ENCODE measurements at regions not wholly inside any gene's neighbourhood (a gene's known extent, or its start where the extent isn't known, plus 50 kb on each side); places are given as distances from the start of the nearest gene placed in this dataset.

DNA sequence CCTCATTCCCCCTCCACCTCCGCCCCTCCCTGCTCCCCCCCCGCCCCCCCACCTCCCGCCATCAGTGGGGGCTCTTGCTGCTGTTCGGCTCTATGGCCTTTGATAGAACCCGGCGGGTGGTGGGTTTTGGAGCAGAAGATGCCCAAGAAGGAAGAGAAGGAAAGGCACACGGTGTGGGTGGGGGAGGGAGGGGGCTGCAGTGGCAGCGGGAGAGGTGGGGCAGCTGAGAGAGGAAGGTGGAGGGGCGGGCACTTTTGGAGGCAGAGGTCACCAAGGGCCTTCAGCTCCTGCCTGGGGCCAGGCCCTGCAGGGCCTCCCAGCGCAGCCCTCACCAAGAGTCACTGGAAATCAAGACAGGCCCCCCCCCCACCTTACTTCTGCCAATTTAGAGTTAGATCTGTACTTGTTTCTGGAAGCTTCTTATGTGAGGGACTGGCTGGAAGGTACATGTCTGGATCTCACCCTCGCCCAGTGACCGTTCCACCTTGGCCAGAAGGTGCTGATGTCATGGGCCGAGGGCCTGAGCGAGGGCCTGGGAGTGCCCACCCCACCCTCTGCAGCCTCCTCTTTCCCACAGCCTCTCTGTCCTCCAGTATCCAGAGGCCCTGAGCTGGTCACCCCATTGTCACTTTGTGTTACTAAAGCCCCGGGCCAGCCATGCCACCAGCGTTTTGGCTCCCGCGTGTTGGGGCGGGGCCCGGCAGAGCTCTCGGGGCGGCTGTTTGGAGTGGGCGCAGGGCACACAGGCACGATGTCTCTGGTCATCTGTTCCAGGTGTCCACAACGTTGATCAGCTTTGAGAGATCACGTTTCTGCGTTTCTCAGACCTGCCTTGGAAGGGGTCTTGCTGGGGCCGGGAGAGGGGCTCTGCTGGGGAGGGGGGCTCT is 153.9 kb downstream of the KIF26A start:
- no peak for DNase-seq

DNA sequence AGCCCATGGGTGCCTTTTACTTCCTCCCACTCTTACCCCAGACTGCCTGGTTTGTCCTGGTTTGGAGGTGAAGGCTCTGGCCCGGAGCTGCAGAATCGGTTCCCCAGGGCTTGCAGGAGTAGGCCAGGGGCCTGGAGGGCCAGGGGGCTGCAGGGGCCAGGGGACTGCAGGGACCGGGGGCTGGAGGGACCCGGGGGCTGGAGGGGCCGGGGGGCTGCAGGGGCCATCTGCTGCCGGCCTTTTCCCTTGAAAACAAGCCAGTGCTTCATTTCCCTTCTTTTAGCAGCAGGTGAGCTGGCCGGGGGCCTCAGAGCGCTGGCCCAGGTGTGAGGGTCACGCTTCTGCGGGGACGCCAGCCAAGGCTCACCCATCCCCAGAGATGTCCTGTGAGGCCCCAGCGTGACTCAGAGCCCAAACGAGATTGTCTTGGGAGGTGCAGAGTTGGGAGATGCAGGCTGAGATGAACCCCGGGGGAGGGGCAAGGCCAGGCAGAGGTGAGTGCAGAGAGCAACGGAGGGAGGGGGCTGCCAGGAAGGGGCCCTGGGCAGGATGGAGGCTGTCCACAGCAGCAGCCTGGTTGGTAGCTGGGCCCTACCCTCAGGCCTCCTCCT is 154.9 kb downstream of the KIF26A start:
- DNase-seq, result no peak

DNA sequence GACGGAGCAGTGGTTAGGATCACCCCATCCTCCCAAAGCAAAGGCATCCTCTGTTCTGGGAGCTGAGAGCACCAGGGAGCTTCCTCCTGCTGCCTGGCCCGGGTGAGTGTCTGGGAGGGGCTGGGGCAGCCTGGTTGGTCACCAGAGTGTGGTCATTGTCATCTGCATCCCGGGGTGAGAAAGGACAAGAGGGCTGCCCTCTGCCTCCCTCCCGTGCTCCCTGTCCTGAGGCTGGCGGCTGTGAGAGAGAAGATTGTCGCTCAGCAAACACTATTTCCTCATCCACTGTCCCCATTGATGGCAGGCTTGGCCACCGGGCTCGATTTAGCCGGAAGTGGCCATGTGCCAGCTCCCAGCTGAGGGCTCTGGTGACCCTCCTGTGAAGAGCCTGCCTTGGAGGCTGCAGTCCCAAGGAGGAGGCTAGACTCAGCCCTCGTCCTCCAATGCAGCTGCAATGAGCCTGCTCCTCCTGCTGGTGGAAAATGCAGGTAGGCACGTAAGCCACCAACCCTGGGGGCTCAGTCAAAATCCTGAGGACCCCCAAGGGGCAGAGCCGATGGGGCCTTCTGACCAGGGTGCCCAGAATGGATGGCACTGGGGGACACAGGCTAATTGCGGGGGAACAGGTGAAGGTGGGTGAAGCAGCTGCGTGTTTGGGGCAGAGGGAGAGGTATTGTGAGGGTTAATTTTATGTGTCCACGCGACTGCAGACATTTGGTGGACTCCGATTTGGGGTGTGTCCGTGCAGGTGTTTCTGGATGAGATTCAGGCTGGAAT is 155.7 kb downstream of the KIF26A start:
- DNase-seq, result no peak

DNA sequence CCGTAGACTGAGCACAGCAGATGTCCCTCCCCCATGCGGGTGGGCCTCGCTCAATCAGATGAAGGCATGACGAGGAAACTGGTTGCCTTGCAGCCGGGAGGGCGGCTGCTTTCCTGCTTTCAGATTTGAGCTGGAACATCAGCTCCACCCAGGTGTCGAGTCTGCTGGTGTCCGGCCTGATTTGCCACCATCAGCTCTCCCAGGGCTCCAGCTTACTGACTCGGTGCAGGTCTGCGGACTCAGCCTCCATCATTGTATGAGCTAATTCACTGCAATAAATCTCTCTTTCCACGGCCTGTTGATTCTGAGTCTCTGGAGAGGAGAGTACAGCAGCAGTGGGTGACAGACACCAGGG is 156.2 kb downstream of the KIF26A start:
- DNase-seq, result no peak

DNA sequence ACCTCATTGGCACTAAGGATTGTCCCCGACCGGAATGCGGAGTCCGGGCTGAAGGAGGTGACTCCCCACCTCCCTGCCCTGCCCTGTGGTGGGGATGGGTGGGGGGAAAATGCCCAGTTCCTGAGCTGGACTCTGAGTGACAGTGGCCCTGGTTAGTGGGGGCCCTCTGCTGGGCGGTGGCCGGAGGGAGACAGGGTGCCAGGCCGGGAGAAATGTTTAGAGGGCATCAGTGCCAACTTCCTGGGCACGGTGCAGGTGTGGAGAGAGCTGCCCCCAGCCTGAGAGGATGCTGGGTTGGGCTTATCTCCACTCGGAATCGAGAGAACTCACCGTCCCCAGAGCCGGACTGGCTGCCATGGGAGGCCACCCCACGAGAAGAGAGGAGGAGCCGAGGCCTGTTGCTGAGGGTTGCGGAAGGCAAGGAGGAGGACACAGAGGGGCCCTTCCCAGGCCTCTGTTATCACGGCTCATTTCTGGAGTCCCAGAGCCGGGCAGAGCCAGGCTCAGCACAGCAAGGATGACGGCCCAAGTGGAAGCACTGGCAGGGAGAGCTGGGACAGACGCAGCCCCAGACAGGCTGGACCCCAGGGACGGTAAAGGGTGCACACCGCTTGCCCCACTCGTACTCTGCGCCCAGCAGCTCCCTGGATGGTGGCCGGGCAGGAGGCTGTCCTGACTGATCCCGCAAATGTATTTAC is 156.7 kb downstream of the KIF26A start:
- DNase-seq, result no peak

DNA sequence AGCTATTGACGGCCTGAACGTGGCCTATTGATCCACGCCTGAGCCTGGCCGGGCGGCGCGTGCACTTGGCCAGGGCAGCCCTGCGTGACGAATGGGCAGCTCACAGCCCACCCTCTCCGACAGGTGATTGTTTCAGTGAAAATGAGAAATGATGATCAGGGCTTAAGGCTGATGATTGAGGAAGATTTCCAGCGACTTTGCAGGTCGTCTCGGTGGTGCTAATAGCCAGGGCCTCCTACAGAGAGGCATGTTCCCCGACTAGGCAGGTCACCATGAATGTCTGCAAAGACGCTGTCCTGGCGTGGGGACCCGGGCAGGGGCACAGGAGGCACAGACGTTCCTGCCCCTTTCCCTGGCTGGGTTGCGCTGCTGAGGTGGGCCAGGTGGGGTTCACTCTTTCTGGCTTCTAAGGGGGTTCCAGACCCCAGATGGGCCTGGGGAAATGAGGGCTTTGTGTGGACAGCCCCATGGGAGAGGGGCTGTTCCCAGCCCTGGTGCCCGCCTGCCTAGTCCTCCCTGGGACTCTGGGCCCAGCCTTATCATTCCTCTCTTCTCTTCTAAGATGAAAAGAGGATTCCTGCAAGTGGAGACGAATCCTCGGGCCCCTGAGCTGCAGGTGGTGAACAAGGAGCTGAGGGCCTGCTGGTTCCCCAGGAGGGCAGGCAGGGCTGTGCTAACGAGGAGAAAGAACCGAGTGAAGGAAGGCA is 157.4 kb downstream of the KIF26A start:
- no peak for DNase-seq

DNA sequence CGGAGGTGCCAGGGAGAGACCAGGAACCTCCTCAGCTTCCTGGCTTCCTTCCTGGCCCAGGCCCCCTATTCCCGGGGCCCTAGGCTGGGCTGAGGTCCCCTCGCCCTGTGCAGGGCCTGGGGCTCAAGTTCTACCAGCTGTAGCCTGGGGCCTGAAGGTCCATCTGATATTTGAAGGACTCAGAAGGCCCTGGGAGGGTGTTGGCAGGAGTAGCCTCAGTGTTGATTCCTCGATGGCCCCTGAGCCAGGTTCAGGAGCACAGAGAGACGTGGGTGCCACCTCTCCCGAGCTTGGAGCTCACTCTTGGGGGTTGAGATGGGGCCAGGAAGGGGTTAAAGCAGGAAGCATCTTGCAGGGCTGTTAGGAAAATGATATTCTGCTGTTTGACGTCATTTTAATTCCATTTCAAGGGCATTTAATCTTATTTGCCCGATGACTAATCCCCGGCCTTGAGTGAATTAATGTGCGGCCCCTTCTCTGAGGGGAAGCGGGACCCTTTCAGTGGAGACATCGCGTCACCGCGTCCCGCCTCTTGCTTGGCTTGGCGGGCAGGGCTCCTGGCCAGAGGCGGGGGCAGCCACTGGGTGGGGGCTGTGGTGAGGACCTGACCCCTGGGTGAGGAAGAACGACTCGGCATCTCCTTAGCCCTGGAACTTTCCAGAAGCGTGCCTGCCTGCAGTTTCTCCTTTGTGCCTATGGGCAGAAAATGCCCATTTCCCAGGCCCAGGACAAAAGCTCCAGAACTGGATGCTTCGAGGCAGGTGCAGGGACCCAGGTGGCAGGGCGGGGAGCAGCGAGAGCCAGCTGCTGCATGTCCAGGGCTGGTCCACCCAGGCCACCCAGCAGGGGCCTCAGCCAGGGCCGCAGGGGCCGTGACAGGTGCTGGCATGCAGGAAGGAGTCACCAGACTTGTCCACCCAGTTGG is 158.3 kb downstream of the KIF26A start:
- DNase-seq, result no peak

DNA sequence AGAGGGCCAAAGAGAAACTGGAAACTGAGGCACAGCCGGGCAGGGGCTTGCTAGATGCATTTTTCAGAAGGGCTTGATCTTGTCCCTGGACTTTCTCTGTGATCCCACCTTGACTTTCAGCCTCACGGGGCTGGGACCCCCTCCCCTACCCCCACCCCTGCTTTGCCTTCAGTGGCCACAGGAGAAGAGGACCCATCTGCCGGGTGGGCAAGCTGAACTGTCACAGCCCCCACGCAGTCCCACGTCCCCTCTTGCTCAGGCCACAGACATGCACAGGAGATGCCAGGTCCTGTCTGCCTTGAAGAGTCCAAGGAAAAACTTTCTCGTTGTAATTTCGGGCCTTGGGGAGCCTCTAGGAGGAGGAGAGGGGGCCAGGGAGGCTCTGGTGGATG is 158.9 kb downstream of the KIF26A start:
- no peak for DNase-seq

DNA sequence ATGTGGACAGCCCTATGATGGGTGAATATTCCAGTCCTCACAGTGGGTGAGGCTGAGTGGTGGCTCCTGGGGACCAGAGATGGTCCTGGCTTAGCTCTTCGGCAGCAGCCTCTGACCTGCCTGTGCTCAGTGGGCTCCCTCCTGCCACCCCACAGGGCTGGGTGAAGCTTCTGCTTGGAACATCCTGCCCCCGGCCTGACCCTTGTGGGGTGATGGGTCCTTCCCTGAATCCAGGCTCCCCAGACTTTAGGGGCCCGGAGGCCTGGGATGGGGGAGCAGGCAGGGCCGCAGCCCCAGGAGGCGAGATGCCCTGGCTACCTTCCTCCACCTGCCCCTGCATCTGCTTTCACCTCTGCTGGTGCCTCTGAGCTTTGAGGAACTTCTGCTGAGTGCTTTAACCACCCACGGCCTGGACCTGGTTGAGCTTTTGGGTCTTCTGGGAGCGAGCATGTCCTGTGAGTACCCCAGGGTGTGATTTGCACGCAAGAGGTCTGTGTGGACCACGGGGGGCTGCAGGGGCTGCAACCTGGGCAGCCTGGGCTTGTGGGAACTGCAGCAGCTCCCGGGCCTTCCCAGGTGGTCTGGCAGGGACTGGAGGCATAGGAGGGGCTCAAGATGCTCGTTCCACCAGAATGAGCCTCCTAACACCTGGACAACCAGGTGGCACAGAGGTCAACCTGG is 159.5 kb downstream of the KIF26A start:
- DNase-seq, result no peak

DNA sequence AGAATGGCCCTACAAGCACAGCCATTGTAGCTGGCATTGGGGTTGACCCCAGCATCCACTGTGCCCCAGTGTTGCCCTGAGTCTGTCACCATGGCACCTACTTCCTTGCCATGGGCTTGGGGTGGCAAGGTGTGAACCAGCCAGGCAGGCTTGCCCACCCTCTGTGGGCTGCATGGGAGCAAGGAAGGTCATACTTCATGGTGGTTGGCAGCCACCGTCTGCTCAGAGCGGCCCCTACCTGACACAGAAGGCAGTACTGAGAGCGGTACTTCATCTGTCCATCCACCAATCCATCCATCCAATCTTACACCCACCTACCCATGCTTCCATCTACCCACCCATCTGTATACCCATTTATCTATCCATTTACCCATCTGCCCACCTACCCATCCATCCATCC is 160.1 kb downstream of the KIF26A start:
- DNase-seq, result no peak

DNA sequence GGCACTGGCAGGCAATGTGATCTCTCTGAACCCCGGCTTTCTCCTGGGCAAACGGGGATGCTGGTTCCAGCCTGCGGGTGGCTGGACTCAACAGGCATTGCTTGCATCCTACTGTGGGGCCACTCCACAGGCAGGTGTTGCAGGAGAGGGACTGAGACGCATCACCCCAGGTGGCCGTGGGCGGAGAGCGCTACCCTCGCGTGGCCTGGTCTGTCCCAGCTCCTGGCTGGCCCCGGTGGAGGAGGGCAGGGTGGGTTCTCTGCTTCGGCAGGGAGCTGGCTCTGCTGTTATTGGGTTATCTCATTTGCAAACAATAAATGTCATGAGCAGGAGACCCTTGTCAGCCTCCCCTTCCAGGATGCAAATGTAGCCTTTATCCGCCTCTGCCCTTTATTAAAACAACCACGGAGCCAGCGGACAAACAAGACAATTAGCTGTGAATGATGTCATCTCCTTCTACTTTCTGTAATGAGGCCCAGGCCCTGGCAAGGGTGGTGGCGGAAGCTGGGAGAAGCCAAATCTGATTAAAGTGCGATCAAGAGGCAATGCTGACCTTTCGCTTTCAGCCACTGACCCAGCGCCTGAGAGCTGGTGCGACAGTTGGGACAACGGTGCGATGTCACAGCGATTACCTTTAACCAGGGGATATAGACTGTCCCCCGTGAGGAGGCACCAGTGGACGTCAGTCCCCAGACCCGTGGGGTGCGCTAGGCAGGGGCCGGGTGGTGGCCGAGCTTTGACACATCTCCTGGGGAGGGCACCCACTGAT is 161.8 kb downstream of the KIF26A start:
- DNase-seq, result no peak

DNA sequence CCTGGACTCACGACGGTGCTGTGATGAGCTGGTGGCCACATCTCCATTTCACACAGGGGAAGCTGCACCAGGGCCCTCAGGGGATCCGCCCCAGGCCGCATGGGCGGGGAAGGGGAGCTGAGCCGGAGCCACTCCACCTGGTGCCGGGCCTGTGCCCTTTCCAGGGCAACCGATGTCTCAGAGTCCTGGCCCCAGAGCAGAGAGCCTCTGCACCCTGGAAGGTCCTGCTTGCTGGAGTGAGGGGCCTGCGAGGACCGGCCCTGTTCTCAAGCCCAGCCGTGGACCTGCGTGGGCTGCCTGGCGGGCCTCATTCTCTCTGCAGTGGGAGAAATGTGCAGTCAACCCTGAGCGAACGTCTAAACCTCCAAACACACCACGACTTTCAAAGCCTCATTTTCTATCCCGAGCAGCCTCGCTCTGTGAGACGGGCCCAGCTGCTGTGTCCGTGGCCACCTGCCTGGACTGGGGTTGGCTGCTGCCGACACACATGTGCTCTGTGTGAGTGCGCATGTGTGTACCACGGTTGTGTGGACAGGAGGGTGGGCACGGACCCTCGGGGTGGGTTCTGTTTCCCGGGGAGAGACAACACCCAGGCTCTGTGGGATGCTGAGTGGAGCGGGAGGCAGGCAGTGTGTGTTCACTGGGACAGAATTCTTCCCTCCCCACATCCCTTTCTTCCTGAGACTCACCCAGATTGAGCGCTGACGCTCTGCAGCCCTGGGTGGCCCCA is 163.5 kb downstream of the KIF26A start:
- no peak for DNase-seq

DNA sequence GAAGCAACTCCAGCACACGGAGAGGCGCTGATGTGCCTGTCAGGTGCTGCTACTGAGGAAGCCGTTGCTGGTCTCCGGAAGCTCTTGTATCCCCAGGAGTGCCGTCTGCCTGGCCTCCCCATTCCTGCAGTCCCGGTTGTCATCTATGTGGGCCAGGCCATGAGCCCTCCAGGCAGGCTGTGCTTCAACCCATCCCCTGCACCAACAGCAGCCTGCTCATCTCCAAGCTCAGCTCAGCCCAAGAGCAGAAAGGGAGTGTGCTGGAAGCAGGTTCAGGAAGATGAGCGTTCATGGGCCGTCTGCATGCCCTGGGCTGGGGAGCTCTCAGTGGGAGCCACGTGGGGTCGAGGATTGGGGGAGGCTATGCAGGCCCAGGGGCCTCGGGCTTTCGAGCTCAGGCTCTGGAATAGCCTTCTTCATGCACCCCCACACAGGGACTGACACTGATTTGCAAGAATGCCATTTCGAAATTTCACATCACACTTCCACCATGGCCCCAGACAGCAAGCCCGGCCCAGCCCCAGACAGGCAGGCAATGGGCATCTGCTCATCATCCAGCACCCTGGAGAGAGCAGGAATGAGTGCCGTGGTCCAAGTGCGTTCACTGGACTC is 164.5 kb downstream of the KIF26A start:
- no peak for DNase-seq

DNA sequence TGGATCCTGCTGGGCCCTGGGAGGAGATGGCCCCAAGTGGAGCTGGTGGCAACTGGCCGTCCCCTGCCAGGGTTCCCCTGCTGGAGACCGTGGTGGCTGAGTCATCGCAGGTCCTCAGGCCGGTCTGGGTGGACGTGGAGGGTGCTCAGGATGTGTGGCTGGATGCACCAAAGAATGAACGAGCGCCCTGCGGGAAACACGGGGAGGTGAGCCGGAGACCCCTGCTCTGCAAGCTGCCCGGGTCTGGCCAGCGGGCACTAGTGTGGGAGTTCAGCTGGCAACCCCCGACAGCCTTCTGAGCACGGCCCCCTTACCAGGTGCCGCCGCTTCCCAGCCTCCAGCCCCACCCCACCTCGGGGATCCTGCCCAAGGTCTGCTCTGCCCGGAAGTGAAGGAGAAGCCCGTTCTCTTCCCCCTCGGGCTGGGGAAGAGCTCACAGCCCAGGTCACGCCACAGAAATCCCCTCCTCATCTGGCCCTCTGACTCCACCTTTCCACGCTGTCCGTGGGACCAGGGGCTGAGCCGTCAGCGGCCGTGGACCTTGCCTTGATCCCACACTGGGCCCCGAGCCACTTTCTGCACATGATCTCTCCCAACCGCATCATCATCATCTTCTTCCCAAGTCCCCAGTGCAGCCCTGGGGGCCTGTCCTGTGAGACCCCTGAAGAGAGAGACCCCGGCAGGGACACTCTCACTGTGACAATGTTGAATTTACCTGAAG is 165.5 kb downstream of the KIF26A start:
- DNase-seq, result no peak

DNA sequence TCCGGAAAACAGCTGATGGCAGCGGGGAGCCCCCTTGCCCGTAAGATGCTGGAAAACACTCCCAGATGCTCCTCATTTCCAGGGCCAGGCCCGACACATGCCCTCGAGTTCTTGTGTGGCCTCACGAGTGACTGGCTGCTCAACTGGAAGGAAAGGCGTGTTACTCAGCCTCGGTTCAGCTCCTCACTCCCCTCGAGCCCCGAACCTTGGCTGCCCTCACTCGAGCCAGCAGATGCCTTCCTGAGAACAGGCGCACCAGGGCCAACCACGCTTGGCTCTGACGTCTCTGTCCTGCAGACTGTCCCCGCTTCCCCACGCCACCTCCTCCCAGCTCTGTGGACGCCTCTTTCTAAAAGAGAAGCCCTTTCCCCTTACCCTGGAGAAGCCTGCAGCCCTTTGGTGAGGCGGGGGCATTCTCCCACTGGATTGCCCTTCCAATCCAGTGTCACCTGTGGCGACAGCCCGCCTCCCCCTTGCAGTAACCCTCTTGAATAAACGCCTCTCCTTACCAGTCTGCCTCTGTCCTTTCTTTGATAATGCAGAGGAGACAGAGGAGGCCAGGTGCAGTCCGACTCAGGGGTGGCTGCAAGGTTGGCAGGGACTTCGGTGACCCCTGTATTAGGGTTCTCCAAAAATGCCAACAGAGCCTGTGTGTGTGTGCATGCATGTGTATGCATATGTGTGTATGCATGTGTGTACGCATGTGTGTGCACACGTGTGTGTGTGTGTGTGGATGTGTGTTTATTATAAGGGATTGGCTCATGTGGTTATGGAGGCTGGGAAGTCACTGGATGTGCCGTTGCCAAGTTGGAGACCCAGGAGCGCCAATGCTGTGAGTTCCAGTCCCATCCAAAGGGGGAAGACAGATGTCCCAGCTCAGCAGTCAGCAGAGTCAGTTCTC is 166.3 kb downstream of the KIF26A start:
- DNase-seq, result no peak

DNA sequence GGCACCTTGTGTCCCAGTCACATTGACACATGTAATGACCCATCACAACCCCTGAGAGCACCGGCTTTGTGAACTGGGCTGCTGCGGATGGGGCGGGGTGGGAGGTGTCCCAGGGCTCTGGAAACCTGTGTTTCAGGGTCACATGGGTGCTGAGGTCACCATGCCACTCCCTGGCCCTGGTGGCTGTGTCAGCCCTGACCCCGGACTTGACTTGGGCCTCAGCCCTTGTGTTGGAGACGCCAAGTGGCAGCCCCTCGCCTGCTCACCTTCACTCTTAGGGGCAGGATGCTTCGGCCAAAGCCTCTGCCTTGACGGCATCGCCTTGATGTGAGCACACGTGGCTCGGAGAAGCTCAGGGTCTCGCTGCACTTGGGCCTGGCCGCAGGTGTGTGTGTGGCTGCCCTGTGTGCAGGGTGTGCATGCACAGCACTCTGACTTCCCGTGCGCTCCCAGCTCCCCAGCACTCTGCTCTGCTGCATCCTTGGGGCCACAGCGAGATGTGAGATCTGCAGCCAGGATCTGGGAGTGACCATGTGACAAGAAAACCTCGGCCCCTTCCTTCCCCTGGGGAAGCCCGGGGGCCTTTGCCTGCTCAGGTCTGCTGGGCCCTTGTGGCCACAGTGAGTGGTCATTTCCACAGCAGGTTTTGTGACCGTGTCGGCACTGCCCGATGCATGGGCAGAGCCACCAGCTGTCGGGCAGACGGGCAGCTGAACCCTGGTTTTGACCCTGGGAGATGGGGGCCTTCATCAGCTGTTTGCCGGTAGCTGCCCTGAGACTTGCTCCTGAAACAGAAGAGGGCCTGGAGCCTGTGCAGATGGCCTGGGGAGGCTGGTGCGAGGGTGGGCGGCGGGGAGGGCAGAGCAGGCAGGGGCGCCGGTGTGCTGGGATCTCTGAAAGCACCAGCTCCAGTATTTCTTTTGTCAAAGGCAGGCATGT is 167.4 kb downstream of the KIF26A start:
- DNase-seq, result no peak
